Adrenal gland (tissue), 9 donors: ENCODE measurements at regions not wholly inside any gene's neighbourhood (a gene's known extent, or its start where the extent isn't known, plus 50 kb on each side); places are given as distances from the start of the nearest gene placed in this dataset.
"Not testable (repeated sequence)": the region's sequence is repeated elsewhere in the genome, so short reads cannot be mapped to it uniquely, and the experiment has no call there.

Experiments used
- DNase-seq, 7 donors: peaks; one replicate each; pipeline ENCODE4 v3.0.0-alpha.2; 2019 to 2020
- H3K27ac ChIP-seq, 5 donors: fragments of 200-600 bp; sonication (generic) in 4 of 5; 1 replicate in 3 of 5; 2 replicates in 2 of 5; pipeline versions ENCODE4 v1.5.1 to v1.8.0; 2016 to 2020; ENCODE audit warnings: mild to moderate bottlenecking in 1 of 5
- H3K27me3 ChIP-seq: fragments of 200-600 bp; 2 replicates; pipeline ENCODE4 v1.8.0; 2021
- H3K36me3 ChIP-seq, 2 donors: fragments of 200-600 bp; replicated peaks in 1 of 2; 1 replicate in 1 of 2; 2 replicates in 1 of 2; pipeline versions ENCODE4 v1.5.1 to v1.8.0; 2018 to 2022
- H3K4me1 ChIP-seq, 2 donors: fragments of 200-600 bp; replicated peaks in 1 of 2; 1 replicate in 1 of 2; 2 replicates in 1 of 2; pipeline versions ENCODE4 v1.5.1 to v1.8.0; 2018 to 2021
- H3K4me3 ChIP-seq, 4 donors: fragments of 200-600 bp; sonication (generic) in 3 of 4; one replicate each; pipeline ENCODE4 v1.5.1; 2016 to 2018
- H3K9me3 ChIP-seq, 3 donors: fragments of 200-600 bp; sonication (generic) in 1 of 3; replicated peaks in 1 of 3; 1 replicate in 2 of 3; 2 replicates in 1 of 3; pipeline versions ENCODE4 v1.5.1 to v1.8.0; 2016 to 2021
- CTCF ChIP-seq, 6 experiments: fragments of 450-650 bp in 4 of 6; fragments of 200-600 bp in 2 of 6; sonication (generic) in 1 of 6; IDR thresholded peaks; 1 replicate in 5 of 6; 2 replicates in 1 of 6; pipeline versions ENCODE4 v1.5.1 to v1.8.0; 2016 to 2021; ENCODE audit warnings: antibody characterized with exemption in 6 of 6, mild to moderate bottlenecking in 2 of 6, moderate library complexity in 1 of 6
- POLR2A ChIP-seq, 2 donors: fragments of 450-650 bp; IDR thresholded peaks; one replicate each; pipeline ENCODE4 v1.6.1; 2017; ENCODE audit warnings: antibody characterized with exemption in 2 of 2, mild to moderate bottlenecking in 2 of 2, moderate library complexity in 1 of 2
- WGBS, 4 donors: extraction: QIAGEN DNeasy Blood & Tissue Kit in 2 of 4; methylation state at CpG; one replicate each; pipeline versions ENCODE4 v1.1.5 to v1.1.7; 2013 to 2017; 5-methylcytosine and 5-hydroxymethylcytosine counted together
- intact Hi-C, 2 donors: fragments of 100-400 bp; cut with DNase I; formaldehyde crosslinking; loops; one replicate each; pipeline versions ENCODE4 v1.14.1 to v1.15.0; 2022 to 2023
- donor health status: healthy with polysubstance abuse.
- donor health status: Bipolar disorder and iron deficiency.
- donor health status: DM: yes; HTN: yes; CAD: no.
- donor health status: DM: no; HTN: no; CAD: no.
- donor health status: DM: no; HTN: no; CAD: no.

GRCh38 chr6:85911067-85911466 lies 268.4 kb upstream of the SYNCRIP start:
- 83 to 92% (median 86%) methylated on average over 4 to 9 of the region's 9 CpGs for WGBS, 4 donors
- intact Hi-C loops, result loop anchor here in 1 of 2 donors (10.0 kb wide), 1 partner anchor 274 kb away; no protein-coding TSS in a partner anchor
- TF ChIP-seq POLR2A (IDR thresholded peaks at IDR 0.05), result no peak
- Histone ChIP-seq H3K27ac (no peak overlapping the region), H3K4me1 (no peaks in the 10 kb centered on the region), H3K4me3 (no peak overlapping the region), H3K9me3 (no peaks in the 10 kb centered on the region), H3K27me3 (no peaks in the 10 kb centered on the region), H3K36me3 (no peaks in the 10 kb centered on the region)
- no peak for DNase-seq

GRCh38 chr6:85908120-85908519 lies 265.4 kb upstream of the SYNCRIP start:
- H3K9me3 ChIP-seq, H3K27ac ChIP-seq, intact Hi-C loops, H3K4me3 ChIP-seq, H3K36me3 ChIP-seq, DNase-seq, H3K4me1 ChIP-seq, H3K27me3 ChIP-seq: not testable (repeated sequence)
- WGBS, 4 donors, result 83 to 95% (median 90%) methylated on average over 1 to 4 of the region's 4 CpGs

- Histone ChIP-seq H3K27ac (no peak overlapping the region), H3K4me3 (no peak overlapping the region), H3K4me1 (no peaks in the 10 kb centered on the region), H3K9me3 (no peaks in the 10 kb centered on the region), H3K36me3 (no peaks in the 10 kb centered on the region), H3K27me3 (no peaks in the 10 kb centered on the region)
- 60 to 82% (median 77%) methylated on average over 1 to 3 of the region's 3 CpGs for WGBS, 4 donors
- intact Hi-C loops, result no loop called here
- DNase-seq, result no peak
- TF ChIP-seq CTCF (IDR thresholded peaks at IDR 0.05), result no peak
- no peak for TF ChIP-seq POLR2A (IDR thresholded peaks at IDR 0.05)
These were observed 249.7 kb upstream of the SYNCRIP start for GRCh38 chr6:85892346-85892745.

DNA sequence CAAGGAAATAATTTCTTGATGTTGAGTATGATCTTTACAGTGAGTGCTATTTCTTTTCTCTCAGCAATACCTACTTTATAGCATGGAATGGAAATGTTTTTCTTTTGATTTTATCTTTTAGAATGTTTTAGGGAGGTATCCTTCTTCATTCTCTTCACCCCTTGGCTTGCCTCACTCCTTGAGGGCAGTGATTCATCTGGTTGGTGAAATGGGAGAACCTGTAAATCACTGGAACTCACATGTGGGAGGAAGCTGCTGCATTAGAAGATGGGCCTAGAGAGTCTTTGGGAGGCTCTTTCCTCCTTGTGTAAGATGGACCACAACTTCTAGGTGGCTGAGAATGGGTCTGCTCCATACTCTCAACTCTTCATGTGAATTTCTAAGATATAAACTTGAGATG lies 244.8 kb upstream of the SYNCRIP start:
- H3K27ac ChIP-seq, result no peak overlapping the region
- no peaks in the 10 kb centered on the region for H3K9me3 ChIP-seq
- H3K27me3 ChIP-seq, result no peaks in the 10 kb centered on the region
- no peak for TF ChIP-seq CTCF (IDR thresholded peaks at IDR 0.05)
- no peak for TF ChIP-seq POLR2A (IDR thresholded peaks at IDR 0.05)
- H3K4me3 ChIP-seq, result no peak overlapping the region
- intact Hi-C loops, result no loop called here
- H3K36me3 ChIP-seq, result no peaks in the 10 kb centered on the region
- no peak for DNase-seq
- no peaks in the 10 kb centered on the region for H3K4me1 ChIP-seq

DNA sequence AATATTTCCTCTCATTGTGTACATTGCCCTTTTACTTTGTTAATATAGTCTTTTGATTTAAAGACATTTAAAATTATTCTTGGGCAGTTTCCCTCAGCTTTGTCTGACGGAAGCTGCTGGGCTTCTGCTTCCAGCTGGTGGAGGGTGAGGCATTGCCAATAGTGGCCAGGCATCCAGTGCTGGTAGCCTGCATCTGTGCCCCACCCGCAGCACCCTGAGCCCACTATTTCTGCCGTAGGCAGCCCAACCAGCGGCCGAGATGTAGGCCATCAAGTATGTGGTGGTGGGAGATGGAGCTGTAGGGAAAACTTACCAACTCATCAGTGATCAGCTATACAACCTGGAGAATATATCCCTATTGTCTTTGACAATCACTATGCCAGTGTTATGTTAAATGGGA lies 226.0 kb upstream of the SYNCRIP start:
- H3K27me3 ChIP-seq, result no peaks in the 10 kb centered on the region
- H3K36me3 ChIP-seq, result no peaks in the 10 kb centered on the region
- intact Hi-C loops, result no loop called here
- no peak overlapping the region for H3K27ac ChIP-seq
- no peak overlapping the region for H3K4me3 ChIP-seq
- WGBS, 4 donors, result 81 to 93% (median 88%) methylated on average over 5 of the region's 5 CpGs
- no peak for TF ChIP-seq POLR2A (IDR thresholded peaks at IDR 0.05)
- no peaks in the 10 kb centered on the region for H3K9me3 ChIP-seq
- no peak for DNase-seq
- H3K4me1 ChIP-seq, result peaks cover 28 to 39% of the 10 kb centered on the region in 2 donors

DNA sequence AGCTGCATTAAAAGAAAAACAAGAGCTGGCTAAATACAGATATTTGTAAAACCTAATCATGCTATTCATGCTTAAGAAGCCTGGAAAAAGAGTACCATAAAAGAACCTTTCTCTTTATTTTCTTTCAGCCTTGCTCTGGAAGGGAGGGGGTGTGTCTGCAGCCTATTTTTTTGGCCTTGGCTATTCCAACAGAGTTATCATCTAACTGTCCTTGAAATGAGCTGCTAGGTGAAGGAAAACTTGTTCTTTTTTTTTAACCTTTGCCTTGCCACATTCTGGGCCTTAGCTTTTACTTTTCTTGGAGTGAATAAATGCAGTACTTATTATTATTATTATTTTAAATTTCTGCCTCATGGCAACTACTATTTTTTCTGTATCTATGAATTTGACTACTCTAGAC lies 224.9 kb upstream of the SYNCRIP start:
- H3K4me1 ChIP-seq, result peaks cover 28 to 39% of the 10 kb centered on the region in 2 donors
- H3K36me3 ChIP-seq, result no peaks in the 10 kb centered on the region
- peak overlapping the region in 3 of 5 donors; percentile 69 to 77 (median 75) for H3K27ac ChIP-seq
- no peak overlapping the region for H3K4me3 ChIP-seq
- no peaks in the 10 kb centered on the region for H3K27me3 ChIP-seq
- DNase-seq, result peak in 1 of 7 donors; percentile 24
- no peak for TF ChIP-seq CTCF (IDR thresholded peaks at IDR 0.05)
- no peak for TF ChIP-seq POLR2A (IDR thresholded peaks at IDR 0.05)
- H3K9me3 ChIP-seq, result no peaks in the 10 kb centered on the region
- intact Hi-C loops, result no loop called here
